Mesenchymal stem cell (in vitro differentiated cells and primary cell): ENCODE measurements at regions not wholly inside any gene's neighbourhood (a gene's known extent, or its start where the extent isn't known, plus 50 kb on each side); places are given as distances from the start of the nearest gene placed in this dataset.

ENCODE experiments used
- DNase-seq: peaks from one replicate; pipeline ENCODE4 v3.0.0-alpha.2; 2013
- H2AFZ ChIP-seq: one replicate; pipeline ENCODE4 v1.6.1; 2013; ENCODE audit warnings: low read depth, mild to moderate bottlenecking, control low read depth, inconsistent platforms, low read length, moderate library complexity
- H2AK5ac ChIP-seq: 2 replicates; pipeline ENCODE4 v1.6.1; 2013; ENCODE audit warnings: low read length, moderate library complexity, mild to moderate bottlenecking, inconsistent platforms; ENCODE audit not compliant: severe bottlenecking
- H2BK120ac ChIP-seq: one replicate; pipeline ENCODE4 v1.6.1; 2013; ENCODE audit warnings: low read depth, mild to moderate bottlenecking, inconsistent platforms, low read length, moderate library complexity
- H2BK12ac ChIP-seq, 2 experiments: one replicate each; pipeline ENCODE4 v1.6.1; 2013; ENCODE audit warnings: inconsistent platforms in 2 of 2, low read length in 2 of 2, mild to moderate bottlenecking in 2 of 2, moderate library complexity in 2 of 2, control low read depth in 1 of 2
- H2BK15ac ChIP-seq: one replicate; pipeline ENCODE4 v1.6.1; 2013; ENCODE audit warnings: mild to moderate bottlenecking, low read depth, inconsistent platforms; ENCODE audit not compliant: poor library complexity, severe bottlenecking
- H2BK5ac ChIP-seq: 2 replicates; pipeline ENCODE4 v1.6.1; 2013; ENCODE audit warnings: low read depth, mild to moderate bottlenecking, low read length, control low read depth, inconsistent platforms; ENCODE audit not compliant: poor library complexity, severe bottlenecking
- H3K14ac ChIP-seq, 2 experiments: one replicate each; pipeline ENCODE4 v1.6.1; 2013; ENCODE audit warnings: inconsistent platforms in 2 of 2, low read length in 2 of 2, control low read depth in 1 of 2, mild to moderate bottlenecking in 1 of 2, moderate library complexity in 1 of 2
- H3K18ac ChIP-seq, 2 experiments: one replicate each; pipeline ENCODE4 v1.6.1; 2013; ENCODE audit warnings: inconsistent platforms in 2 of 2, low read length in 2 of 2, control low read depth in 1 of 2, low read depth in 1 of 2, mild to moderate bottlenecking in 1 of 2
- H3K23ac ChIP-seq, 2 experiments: one replicate each; pipeline ENCODE4 v1.6.1; 2013; ENCODE audit warnings: inconsistent platforms in 2 of 2, low read length in 2 of 2, mild to moderate bottlenecking in 2 of 2, moderate library complexity in 2 of 2, control low read depth in 1 of 2
- H3K27ac ChIP-seq: 2 replicates; pipeline ENCODE4 v1.5.1; 2013; ENCODE audit warnings: mild to moderate bottlenecking, moderate library complexity, low read length, control low read depth, inconsistent platforms; ENCODE audit not compliant: poor library complexity, severe bottlenecking
- H3K27me3 ChIP-seq, 2 experiments: 2 replicates each; pipeline versions ENCODE4 v1.6.1 to v1.7.0; 2013; ENCODE audit warnings: low read length in 2 of 2, mild to moderate bottlenecking in 2 of 2, moderate library complexity in 2 of 2, control low read depth in 1 of 2, inconsistent platforms in 1 of 2; ENCODE audit not compliant: control insufficient read depth in 1 of 2, insufficient read depth in 1 of 2
- H3K36me3 ChIP-seq, 2 experiments: 2 replicates each; pipeline versions ENCODE4 v1.6.1 to v1.7.0; 2013; ENCODE audit warnings: low read length in 2 of 2, control low read depth in 1 of 2, inconsistent platforms in 1 of 2, low read depth in 1 of 2, mild to moderate bottlenecking in 1 of 2; ENCODE audit not compliant: insufficient read depth in 2 of 2, control insufficient read depth in 1 of 2
- H3K4ac ChIP-seq, 2 experiments: one replicate each; pipeline ENCODE4 v1.6.1; 2013; ENCODE audit warnings: inconsistent platforms in 2 of 2, low read length in 2 of 2, mild to moderate bottlenecking in 2 of 2, moderate library complexity in 2 of 2, control low read depth in 1 of 2, low read depth in 1 of 2
- H3K4me1 ChIP-seq: 2 replicates; pipeline ENCODE4 v1.6.1; 2013; ENCODE audit warnings: low read depth, low read length, control low read depth; ENCODE audit not compliant: control insufficient read depth, insufficient read depth
- H3K4me2 ChIP-seq: 2 replicates; pipeline ENCODE4 v1.6.1; 2013; ENCODE audit warnings: low read length, mild to moderate bottlenecking, inconsistent platforms; ENCODE audit not compliant: poor library complexity, severe bottlenecking
- H3K4me3 ChIP-seq, 2 experiments: 2 replicates each; pipeline versions ENCODE4 v1.5.1 to v1.7.0; 2013; ENCODE audit warnings: low read length in 2 of 2, mild to moderate bottlenecking in 2 of 2, control low read depth in 1 of 2, low read depth in 1 of 2; ENCODE audit not compliant: insufficient read depth in 1 of 2
- H3K79me1 ChIP-seq: replicated peaks from 2 replicates; pipeline ENCODE4 v1.6.1; 2013; ENCODE audit warnings: mild to moderate bottlenecking, control low read depth, low read length, inconsistent platforms; ENCODE audit not compliant: poor library complexity, severe bottlenecking
- H3K9ac ChIP-seq: 2 replicates; pipeline ENCODE4 v1.7.0; 2013; ENCODE audit warnings: mild to moderate bottlenecking, low read length, moderate library complexity
- H3K9me3 ChIP-seq: 2 replicates; pipeline ENCODE4 v1.7.0; 2013; ENCODE audit warnings: mild to moderate bottlenecking, low read length; ENCODE audit not compliant: control insufficient read depth
- H4K8ac ChIP-seq: one replicate; pipeline ENCODE4 v1.6.1; 2013; ENCODE audit warnings: inconsistent platforms, mild to moderate bottlenecking, low read length, moderate library complexity
- H4K91ac ChIP-seq: one replicate; pipeline ENCODE4 v1.6.1; 2013; ENCODE audit warnings: mild to moderate bottlenecking, low read length, inconsistent platforms
- WGBS: methylation state at CpG from one replicate; pipeline ENCODE4 v1.1.7; 2013; ENCODE audit warnings: mixed read lengths; 5-methylcytosine and 5-hydroxymethylcytosine counted together

DNA sequence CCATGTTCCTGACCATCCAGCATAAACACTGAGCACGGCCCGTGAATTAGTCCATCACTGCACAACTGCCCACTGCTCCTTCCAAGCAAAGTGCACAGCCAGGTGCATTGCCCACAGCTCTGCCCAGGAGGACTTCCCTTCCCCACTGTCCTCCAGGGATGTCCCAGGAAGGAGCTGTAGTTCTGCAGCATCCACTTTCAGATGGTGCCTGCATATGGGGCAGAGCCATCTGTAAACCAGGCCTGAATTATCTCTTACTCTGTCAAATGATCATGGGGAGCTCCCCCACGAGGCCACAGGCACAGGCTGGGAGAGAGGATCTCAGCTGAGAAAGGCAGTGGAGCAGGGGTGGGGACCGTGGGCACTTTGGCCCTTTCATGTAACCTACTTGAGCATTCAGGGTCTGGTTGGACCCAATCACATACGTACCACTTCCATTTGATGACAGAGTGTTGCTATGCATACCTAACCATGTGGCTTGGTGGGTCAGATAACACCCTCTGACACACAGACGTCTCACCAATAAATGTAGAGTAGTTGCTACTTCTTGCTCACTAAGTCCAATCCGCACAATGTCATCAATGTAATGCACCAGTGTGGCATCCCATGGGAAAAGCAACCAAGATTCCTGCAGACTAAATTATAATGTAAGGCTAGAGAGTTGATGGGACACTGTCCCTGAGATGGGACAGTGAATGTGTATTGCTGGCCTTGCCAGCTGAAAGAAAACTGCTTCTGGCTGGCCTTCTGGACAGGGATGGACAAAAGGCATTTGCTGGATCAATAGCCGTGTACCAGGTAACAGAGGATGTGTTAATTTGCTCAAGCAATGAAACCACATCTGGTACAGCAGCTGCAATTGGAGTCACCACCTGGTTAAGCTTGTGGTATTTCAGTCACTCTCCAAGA lies 113.8 kb upstream of the C14orf180 start:
- Histone ChIP-seq H4K91ac (no peak overlapping the region), H3K79me1 (no peaks in the 10 kb centered on the region), H2AK5ac (no peak overlapping the region), H3K18ac (no peak overlapping the region), H3K4me1 (peaks cover 7% of the 10 kb centered on the region), H2AFZ (no peak overlapping the region), H3K36me3 (no peaks in the 10 kb centered on the region), H3K9me3 (no peaks in the 10 kb centered on the region), H2BK120ac (no peak overlapping the region), H3K27me3 (peaks cover 20 to 26% of the 10 kb centered on the region in 2 experiments), H3K27ac (no peak overlapping the region), H2BK12ac (no peak overlapping the region), H3K4ac (no peak overlapping the region), H4K8ac (no peak overlapping the region), H3K14ac (no peak overlapping the region), H3K4me3 (no peak overlapping the region), H3K9ac (no peak overlapping the region), H3K23ac (no peak overlapping the region), H2BK15ac (no peak overlapping the region), H3K4me2 (no peak overlapping the region), H2BK5ac (no peak overlapping the region)
- WGBS: 70% methylated on average over 8 of the region's 8 CpGs
- DNase-seq: no peak

DNA sequence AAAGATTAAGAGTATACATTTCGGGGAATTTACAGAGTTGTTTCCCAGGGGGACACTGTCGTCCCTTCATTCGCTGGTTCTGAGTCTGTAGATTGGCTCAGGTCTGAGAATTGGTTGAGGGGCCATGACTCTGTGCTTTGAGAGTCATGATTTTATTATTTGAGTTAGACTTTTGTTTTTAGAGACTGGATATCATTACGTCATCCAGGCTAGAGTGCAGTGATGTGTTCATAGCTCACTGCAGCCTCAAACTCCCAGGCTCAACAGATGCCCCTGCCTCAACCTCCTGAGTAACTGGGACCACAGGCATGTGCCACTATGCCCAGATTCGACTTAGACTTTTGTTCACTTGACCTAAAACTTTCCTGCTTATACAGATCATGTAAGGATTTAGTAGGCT lies 112.3 kb upstream of the C14orf180 start:
- Histone ChIP-seq H3K4me2 (no peak overlapping the region), H3K36me3 (no peaks in the 10 kb centered on the region), H3K4ac (no peak overlapping the region), H2BK12ac (no peak overlapping the region), H3K9ac (no peak overlapping the region), H4K91ac (no peak overlapping the region), H3K79me1 (no peaks in the 10 kb centered on the region), H3K27me3 (peaks cover 11 to 14% of the 10 kb centered on the region in 2 experiments), H3K27ac (no peak overlapping the region), H2AFZ (no peak overlapping the region), H3K23ac (no peak overlapping the region), H2BK120ac (no peak overlapping the region), H2BK15ac (no peak overlapping the region), H3K9me3 (no peaks in the 10 kb centered on the region), H3K18ac (no peak overlapping the region), H3K14ac (no peak overlapping the region), H3K4me3 (no peak overlapping the region), H2AK5ac (no peak overlapping the region), H3K4me1 (no peaks in the 10 kb centered on the region), H2BK5ac (no peak overlapping the region), H4K8ac (no peak overlapping the region)
- no peak for DNase-seq
- WGBS: 68% methylated on average over 5 of the region's 5 CpGs

DNA sequence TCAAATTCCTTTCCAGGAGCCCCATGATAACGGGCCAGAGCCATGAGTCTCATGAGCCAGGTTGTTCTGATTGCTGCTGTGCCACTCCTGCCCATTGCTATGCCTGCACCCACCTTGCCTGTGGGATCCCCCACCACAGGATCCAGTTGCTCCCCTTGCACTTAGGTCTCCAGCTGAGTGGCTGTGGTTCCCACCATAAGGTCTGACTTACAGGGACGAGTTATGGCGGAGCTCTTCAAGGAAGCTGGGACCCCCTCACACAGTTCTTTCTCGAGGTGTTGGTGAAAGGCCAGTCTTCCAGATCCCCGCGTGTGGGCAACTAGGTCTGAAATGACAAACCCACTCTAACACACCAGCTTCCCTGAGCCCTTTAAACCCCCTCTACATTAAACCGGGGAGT lies 111.9 kb upstream of the C14orf180 start:
- no peak overlapping the region for H2AK5ac ChIP-seq
- H3K27me3 ChIP-seq: peaks cover 10 to 11% of the 10 kb centered on the region in 2 experiments
- H3K4ac ChIP-seq: no peak overlapping the region
- no peak overlapping the region for H3K4me2 ChIP-seq
- no peaks in the 10 kb centered on the region for H3K79me1 ChIP-seq
- H3K36me3 ChIP-seq: no peaks in the 10 kb centered on the region
- H2BK120ac ChIP-seq: no peak overlapping the region
- H2BK5ac ChIP-seq: no peak overlapping the region
- no peak overlapping the region for H3K18ac ChIP-seq
- no peak for DNase-seq
- no peak overlapping the region for H2BK12ac ChIP-seq
- no peak overlapping the region for H3K14ac ChIP-seq
- H4K8ac ChIP-seq: no peak overlapping the region
- no peak overlapping the region for H4K91ac ChIP-seq
- no peak overlapping the region for H2BK15ac ChIP-seq
- no peaks in the 10 kb centered on the region for H3K4me1 ChIP-seq
- no peaks in the 10 kb centered on the region for H3K9me3 ChIP-seq
- no peak overlapping the region for H3K9ac ChIP-seq
- 76% methylated on average over 7 of the region's 7 CpGs for WGBS
- no peak overlapping the region for H3K27ac ChIP-seq
- no peak overlapping the region for H3K23ac ChIP-seq
- H3K4me3 ChIP-seq: no peak overlapping the region
- H2AFZ ChIP-seq: no peak overlapping the region

DNA sequence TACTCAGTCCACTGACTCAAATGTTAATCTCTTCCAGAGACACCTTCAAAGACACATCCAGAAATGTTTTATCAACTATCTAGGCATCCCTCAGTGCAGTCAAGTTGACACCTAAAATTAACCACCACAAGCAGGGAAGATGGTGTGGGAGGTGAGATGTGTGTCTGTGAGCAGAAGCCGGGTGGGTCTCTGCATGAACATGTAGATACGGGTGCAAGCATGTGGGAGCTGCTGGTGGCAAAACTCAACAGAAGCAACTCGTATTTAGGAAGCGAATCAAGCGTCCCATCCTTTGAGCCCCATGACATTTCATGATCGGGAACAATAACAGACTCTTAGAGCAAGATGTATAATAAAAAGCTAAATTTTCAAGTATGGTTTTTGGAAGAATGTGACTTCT lies 110.0 kb upstream of the C14orf180 start:
- no peaks in the 10 kb centered on the region for H3K79me1 ChIP-seq
- no peaks in the 10 kb centered on the region for H3K36me3 ChIP-seq
- H3K14ac ChIP-seq: no peak overlapping the region
- no peak overlapping the region for H3K18ac ChIP-seq
- H3K27ac ChIP-seq: no peak overlapping the region
- H3K4me2 ChIP-seq: no peak overlapping the region
- H2AK5ac ChIP-seq: no peak overlapping the region
- no peak overlapping the region for H2AFZ ChIP-seq
- H3K23ac ChIP-seq: no peak overlapping the region
- H3K4me3 ChIP-seq: no peak overlapping the region
- DNase-seq: no peak
- H3K9me3 ChIP-seq: no peaks in the 10 kb centered on the region
- no peak overlapping the region for H4K91ac ChIP-seq
- no peak overlapping the region for H2BK5ac ChIP-seq
- no peaks in the 10 kb centered on the region for H3K4me1 ChIP-seq
- WGBS: 81% methylated on average over 5 of the region's 6 CpGs
- H3K27me3 ChIP-seq: peaks cover 0 to 5% of the 10 kb centered on the region in 2 experiments
- H2BK12ac ChIP-seq: no peak overlapping the region
- H4K8ac ChIP-seq: no peak overlapping the region
- H3K4ac ChIP-seq: no peak overlapping the region
- H2BK15ac ChIP-seq: no peak overlapping the region
- H3K9ac ChIP-seq: no peak overlapping the region
- H2BK120ac ChIP-seq: no peak overlapping the region
